ENCODE measurements at regions not wholly inside any gene's neighbourhood (a gene's known extent, or its start where the extent isn't known, plus 50 kb on each side); places are given as distances from the start of the nearest gene placed in this dataset.
"Not testable (repeated sequence)": the region's sequence is repeated elsewhere in the genome, so short reads cannot be mapped to it uniquely, and the experiment has no call there.

DNA sequence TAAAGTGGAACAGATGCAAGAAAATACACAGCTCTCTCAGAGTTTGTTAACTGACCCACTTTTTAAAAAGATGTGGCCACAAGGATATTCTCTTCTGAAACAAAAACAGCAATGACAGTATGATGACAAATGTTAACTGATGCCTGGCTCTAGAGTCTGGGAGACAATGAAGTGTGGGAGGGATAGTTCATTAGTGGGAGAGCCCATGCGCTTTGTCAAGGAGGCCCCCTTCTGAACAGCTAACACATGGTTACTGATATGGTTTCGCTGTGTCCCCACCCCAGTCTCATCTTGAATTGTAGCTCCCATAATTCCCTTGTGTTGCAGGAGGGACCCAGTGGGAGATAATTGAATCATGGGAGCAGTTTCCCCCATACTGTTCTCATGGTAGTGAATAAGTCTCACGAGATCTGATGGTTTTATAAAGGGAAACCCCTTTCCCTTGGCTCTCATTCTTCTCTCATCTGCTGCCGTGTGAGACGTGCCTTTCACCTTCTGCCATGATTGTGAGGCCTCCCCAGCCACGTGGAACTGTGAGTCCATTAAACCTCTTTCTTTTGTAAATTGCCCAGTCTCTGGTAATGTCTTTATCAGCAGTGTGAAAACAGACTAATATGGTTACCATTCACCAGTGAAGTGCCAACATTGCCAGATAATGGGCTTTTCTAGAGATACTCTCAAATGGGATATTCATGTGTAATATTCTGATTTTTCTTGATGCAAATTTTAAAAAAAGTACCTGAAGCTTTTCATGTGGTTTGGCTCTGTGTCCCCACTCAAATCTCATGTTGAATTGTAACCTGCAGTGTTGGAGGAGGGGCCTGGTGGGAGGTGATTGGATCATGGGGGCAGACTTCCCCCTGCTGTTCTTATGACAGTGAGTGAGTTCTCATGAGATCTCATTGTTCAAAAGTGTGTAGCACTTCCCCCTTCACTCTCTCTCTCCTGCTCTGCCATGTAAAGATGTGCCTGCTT, 435.8 kb downstream of the SHISA9 start:
- DNase-seq, result not testable (repeated sequence)

DNA sequence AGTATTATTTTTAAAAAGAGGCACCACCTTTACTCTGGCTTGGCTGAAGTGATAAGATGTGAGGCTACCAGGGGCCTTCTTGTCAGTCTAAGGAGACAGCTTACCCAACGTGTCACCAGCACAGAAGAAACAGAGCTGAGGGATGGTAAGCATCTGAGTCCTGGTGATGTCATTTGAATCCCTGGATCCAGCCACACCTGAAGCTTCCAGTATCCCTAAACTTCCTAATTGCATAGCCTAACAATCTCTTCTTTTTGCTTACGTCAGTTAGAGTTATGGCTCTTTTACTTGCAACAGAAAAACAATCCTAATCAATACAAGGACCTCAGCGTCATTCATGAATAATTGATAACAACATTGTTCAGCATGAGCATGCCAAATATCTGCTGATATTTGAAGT, 436.6 kb downstream of the SHISA9 start:
- DNase-seq, result no peak

DNA sequence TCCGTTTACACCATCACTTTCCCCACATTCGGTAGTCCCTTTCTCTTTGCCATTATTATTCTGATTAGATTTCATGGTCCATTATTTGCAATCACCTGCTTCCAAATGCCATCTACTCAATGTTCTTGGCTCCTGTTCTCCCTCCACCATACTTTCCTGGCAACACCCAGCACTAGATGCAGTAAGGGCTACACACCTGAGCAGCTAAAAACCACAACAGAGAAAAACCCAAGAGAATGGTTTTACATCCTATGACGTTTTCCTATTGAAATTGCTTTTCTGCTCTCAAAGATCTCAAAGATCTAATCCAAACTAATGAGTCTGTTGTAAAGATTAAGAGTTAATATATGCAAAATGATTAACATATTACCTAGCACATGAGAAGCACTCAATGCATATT, 441.3 kb downstream of the SHISA9 start:
- no peak for DNase-seq

DNA sequence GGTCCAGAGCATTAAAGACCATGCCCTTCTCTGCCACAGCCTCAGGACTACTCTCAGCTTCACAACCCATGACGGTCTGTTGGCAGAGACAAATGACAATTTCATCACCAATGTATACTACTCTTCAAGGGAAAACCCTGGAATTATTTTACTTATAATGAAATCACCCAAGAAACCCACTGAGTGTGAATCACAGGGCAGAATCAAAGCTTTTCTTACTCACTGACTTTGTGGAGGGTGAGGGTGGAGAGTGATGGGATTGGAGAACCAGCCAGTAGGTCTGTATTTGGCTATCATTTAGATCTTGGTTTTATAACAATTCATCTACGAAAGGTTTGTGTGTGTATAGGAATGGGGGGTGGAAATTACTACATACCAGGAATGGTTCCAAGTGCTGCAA, 442.6 kb downstream of the SHISA9 start:
- no peak for DNase-seq

DNA sequence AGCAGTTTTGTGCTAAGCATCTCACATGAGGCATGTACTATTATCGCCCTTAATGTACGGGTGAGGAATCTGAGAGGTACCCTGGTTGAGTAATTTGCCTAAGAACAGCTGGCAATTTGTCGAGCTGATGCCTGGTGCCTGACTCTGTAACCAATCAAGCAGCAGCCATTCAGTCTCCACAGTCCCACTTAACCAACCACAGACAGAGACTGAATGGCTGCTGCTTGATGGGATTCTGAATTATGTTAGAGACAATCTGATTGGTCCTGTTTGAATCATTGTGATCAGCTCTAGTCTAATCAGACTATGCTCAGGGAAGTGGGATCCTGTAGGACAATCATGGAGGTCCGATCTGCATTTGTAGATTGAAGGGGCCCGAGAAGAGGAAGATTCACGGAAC, 447.0 kb downstream of the SHISA9 start:
- DNase-seq, result no peak

DNA sequence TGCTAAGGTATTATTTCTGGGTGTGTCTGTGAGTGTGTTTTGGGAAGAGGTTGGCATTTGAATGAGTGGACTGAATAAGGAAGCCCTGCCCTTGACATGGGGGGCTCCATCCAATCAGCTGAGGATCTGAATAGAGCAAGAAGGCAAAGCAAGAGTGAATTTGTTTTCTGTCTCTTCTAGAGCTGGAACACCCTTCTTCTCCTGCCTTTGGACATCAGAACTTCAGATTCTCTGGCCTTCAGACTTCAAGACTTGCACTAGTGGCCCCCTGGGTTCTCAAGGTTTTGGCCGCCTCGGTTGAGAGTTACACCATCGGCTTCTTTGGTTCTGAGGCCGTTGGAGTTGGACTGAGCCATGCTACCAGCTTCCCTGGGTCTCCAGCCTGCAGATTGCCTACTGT, 448.6 kb downstream of the SHISA9 start:
- DNase-seq, result no peak

DNA sequence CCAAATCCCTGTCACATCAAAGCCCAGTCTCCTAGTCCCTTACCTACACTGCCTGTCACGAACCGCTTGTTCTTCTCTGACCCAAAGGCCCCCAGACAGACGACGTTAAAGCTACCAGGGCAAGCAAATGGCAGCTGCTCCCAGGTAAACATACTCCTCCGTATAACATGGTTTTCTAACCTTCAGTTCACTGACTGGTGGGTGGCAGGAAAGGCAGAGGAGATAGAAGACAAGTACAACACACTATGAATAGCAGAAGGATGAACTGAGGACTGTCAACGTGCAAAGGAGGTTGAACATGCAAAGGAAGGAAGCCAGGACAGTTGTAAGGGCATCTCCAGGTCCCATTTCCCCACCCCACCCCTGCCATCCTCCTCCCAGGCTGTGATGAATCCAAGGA, 449.8 kb downstream of the SHISA9 start:
- DNase-seq, result no peak

DNA sequence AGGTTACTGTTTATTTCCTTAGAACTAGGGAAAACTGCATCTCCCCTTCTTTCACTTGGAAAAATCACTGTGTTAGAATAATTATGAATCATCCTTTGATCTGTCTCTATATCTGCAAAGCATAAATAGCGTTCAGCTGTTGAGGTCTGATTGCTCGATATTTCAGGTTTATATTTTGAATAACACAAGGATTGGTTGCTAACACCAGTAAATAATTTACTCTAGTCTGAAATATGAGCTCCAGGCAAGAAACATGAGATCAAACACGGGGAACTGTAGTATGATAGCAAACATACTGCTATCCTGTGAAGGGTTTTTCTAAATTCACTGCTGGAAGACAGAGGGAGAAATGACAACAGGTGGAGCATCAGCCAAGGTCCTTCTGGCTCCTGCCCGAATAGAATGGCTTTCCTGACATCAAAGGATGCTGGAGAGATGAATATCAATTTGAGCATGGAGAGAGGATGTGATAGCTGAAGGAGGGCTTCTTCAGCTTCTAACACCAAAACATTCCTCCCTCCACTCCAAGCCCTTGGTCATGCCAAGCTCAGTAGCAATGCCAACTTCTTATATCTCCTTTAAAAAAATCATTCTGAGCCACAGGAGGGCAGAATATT, 450.3 kb downstream of the SHISA9 start:
- no peak for DNase-seq

DNA sequence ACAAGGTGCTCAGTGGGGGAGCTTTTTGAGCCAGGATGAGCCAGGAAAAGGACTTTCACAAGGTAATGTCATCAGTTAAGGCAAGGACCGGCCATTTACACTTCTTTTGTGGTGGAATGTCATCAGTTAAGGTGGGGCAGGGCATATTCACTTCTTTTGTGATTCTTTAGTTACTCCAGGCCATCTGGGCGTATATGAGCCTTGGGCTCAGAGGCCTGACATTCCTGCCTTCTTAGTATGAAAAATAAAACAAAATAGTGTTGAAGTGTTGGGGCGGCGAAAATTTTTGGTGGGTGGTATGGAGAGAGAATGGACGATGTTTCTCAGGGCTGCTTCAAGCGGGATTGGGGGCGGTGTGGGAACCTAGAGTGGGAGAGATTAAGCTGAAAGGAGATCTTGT, 451.4 kb downstream of the SHISA9 start:
- not testable (repeated sequence) for DNase-seq

DNA sequence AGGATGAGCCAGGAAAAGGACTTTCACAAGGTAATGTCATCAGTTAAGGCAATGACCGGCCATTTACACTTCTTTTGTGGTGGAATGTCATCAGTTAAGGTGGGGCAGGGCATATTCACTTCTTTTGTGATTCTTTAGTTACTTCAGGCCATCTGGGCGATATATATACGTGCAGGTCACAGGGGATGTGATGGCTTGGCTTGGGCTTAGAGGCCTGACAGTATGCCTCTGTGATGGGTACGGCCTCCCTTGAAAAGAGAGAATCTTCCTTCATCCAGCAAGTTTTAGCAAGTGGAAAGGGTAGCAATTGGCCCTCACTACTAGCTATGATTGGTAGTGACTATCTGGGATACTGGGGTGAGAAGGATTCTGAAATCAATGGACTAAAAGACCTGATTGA, 456.4 kb downstream of the SHISA9 start:
- DNase-seq, result not testable (repeated sequence)

DNA sequence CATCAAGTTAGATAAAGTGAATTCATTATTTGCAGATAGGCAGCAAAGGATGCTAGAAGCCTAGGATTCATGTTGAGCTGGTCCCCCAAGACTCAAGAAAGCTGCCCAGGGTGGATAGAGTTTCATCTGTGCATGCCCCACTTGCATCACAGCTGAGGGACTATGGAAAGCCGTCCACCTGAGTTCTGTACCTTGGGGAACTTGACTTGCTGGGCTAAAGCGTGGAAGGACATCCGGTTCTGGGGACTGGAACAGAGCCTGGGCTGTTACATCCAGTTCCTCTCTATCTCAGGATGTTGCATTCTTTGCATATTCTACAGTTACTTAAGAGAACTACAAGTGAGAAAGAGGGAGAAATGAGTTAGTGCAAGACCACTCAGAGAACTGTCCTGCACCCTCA, 458.4 kb downstream of the SHISA9 start:
- DNase-seq, result no peak

DNA sequence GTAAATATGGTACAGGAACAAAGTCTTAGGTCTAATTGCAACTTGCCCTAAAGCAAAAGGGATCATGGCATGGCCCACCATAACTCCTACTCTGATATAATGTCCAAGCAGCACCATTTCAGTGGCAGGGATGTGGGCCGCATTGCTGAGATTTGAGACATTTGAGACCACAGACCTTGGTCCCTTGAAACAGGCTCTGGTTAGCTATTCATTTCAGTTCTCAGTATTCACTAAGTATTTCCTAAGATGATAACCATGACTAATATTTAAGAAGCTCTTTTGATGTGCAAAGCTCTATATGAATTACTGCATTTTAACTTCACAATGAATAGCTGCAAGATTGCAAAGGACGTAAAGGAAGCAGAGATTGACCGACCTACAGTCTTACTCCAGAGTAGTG, 471.0 kb downstream of the SHISA9 start:
- DNase-seq, result no peak

DNA sequence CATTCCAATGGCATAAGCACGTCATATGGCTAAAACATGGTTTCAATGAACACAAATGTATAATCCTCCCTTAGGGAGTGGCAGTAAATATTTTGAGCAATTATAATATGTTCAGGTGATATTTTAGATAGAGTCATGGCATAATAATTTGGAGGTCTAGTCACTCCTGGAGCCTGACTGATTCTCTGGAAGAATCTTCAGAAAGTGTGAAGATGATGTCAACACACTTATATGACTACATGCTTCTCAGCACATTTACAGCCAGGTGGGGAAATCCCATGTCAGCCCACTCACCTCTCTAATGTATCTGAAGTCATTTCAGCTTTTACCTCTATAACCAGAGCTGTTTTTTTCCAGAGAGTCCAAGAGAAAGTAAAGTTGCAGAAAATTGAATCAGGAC, 474.8 kb downstream of the SHISA9 start:
- no peak for DNase-seq

DNA sequence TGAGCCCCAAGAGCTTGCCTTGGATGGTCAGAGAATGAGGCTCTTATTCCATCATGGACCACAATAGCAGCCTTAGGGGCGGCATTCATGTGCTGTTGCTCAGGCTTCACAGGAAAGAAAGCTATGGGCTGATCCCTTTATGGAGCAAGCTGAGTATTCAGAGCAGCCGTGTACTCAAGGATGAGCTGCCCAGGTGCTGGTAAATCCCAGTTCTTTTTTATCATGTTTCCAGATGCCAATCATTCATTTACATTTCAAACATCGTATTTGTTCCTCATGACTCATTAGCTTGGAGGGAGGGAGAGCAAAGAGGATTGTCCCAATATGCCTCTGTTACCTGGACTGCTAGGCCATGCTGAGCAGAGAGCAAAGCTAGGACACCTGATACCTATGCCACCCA, 475.7 kb downstream of the SHISA9 start:
- DNase-seq, result no peak

DNA sequence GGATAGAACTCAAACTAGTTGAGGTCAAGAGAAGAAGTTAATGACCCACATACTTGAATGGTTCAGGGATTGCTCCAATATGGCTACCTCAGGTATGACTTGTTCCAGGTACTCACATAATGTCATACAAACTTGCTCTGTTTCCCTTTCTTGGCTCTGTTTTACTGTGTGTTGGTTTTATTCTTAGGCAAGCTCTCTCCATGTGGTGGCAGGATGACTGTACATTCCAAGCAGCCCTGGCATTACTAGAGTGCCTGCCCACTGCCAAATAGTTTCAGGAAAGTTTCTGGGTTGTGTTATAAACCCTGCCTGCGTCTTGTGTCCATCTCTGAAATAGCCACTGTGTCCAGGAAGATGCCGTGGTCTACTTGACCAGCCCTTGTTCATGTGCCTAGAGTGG, 476.8 kb downstream of the SHISA9 start:
- no peak for DNase-seq

DNA sequence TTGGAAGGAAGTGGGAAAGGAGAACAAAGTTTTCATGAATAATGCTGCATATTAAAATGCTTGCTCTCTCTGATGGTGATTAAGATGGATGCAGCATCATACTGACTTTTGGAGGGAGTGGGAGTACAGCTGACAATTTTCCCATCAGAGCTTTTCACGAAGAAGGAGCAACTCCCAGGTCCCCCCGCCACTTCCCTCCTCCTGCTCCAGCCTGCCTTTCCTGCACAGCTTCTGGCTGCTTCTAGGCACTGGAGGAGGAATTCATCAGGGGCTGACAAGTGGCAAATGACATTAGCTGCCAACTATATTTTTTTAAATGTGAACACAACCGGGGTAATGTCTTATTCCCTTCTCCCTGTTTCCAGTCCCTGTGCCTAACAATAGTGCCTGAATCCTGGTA, 477.9 kb downstream of the SHISA9 start:
- no peak for DNase-seq

DNA sequence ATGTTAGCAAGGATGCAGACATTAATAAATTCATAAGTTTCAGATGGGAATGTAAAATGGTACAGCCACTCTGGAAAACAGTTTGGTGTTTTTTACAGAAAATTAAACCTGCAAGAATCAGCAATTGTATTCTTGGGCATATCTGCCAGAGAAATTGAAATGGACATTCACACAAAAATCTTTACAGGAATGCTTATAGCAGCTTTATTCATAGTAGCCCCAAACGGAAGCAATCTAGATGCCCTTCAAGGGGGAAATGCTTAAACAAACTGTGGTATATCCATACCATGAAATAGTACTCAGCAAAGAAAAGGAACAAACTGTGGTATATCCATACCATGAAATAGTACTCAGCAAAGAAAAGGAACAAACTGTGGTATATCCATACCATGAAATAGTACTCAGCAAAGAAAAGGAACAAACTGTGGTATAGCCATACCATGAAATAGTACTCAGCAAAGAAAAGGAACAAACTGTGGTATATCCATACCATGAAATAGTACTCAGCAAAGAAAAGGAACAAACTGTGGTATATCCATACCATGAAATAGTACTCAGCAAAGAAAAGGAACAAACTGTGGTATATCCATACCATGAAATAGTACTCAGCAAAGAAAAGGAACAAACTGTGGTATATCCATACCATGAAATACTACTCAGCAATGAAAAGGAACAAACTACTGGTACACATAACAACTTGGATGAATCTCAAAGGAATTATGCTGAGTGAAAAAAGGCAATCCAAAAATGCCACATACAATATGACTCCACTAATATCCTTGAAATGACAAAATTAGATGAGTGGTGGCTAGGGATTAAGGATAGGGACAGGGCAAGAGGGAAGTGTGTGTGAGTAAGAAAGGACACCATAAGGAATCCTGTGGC, 484.0 kb downstream of the SHISA9 start:
- not testable (repeated sequence) for DNase-seq

DNA sequence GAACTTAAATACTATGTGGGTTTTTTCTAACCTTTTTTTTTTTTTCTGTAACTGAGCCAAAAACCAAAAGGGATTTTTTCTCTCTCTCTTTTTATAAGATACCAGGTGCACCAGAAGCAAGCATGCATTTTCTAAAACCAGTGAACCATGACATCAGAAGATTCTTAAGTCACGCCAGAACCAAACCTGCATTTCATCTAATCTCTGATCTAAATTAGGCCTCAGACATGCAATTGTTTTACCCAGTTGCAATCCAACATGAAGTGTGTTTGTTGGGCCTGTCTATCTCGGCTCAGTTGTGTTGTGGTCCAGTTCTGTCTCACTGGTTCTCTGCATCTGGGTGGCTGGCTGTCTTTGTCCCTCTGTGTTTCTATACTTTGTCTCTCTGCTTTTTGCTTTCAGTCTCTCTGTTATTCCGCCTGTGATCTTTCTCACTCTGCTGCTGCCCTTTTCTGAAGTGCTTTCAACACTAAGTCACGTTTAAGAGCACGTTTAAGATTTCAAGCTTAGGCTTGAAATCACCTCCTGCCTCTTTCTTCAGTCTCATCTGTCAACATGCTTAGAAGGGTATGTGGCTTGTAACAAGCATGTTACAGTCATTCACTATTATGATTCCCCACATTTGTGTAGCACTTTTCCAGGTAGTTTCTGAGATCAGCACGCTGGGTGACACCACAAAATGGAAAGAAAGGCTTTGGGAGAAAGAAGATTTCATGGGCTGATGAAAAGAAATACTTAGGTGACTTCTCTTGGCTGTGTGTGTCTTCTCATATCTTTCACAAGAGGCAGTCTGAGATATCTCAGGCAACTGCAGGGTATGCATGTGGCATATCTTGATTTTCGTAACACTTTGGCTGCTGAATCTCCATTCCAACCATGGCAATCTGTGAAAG, 488.9 kb downstream of the SHISA9 start:
- DNase-seq, result no peak

DNA sequence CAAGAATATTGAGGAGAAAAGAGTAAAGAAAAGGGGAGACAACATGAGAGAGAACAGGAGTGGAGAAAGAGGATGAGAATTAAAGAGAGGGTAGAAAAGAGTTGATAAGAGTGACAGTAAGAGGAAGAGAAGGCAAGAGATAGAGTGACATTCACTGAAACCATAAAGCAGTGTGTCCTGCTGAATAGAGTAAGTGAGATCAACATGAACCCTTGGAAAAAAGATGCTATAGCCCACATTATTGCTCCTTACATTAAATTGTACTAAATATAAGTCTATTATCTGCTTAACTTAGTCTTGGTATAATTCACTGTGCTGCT, 489.5 kb downstream of the SHISA9 start:
- no peak for DNase-seq

DNA sequence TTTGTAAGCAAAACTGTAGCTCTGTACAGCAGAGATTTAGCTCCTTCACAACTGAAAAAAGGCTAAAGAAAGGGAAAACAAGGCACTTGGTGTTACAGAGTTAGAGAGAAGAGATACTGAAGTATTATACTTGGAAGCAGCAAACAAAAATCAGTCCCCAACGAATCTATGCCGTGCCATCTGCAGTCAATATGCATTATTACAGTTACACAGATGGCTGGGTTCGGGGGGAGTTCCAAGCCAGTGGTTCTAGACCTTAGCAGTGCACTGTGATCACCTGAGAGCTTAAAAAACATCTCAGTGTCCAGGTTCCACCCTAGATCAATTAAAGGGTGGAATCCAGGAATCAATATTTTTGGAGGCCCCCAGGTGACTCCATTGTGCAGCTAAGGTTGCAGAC, 489.9 kb downstream of the SHISA9 start:
- DNase-seq, result no peak

DNA sequence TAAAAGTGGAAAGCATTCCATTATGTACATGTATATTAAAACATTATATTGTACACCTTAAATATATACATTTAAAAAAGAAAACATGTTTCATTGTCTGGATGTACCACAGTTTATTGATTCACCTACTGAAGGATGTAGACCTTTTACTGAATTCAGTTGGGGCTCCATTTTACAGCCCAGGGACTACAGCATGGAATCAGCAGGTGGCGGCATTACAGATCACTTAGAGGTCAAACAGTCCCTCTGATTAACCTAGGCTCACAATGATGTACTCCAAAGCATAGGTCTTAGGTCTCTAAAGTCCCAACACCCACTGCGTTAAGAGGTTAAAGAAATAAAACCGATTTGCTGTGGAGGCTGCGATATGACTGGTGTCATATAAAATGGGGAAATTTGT, 490.9 kb downstream of the SHISA9 start:
- DNase-seq, result no peak

DNA sequence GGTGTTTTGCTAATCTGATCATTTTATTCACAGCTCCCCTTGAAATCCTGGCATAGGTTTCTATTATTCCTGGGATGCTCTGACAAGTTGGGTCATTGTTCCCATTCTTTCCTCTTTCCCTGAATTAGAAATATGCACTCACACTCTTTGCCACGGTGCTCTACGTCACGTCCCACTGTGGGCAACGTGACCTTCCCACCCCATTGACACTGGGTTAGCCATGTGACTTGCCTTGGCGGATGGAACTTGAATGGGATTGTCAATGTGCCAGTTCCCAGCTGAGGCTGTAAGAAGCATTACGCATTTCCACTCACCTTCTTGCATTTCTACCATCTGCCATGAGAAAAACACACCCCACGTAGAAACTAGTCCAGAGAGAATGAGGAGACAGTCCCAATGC, 492.4 kb downstream of the SHISA9 start:
- no peak for DNase-seq

DNA sequence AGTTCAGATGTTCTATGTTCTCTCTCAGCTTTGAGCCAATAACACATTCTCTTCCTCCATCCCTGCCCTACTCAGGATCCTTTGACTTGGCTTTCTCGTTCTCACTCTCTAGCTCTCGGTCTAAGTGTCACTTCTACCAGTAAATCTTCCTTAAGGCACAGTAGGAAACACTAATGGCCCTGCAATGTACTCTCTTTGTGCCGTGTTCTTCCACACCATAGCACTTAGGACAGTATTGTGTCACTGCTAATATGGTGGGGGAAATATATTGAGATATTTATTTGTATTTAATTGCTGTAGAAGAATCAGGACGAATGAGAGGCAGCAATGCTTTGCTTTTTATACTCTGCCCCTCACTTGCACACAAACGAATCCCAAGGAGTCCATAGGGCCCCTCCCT, 493.1 kb downstream of the SHISA9 start:
- DNase-seq, result no peak

Data from DMS53 (cell line).